Thymus (tissue), 11 donors: ENCODE measurements at regions not wholly inside any gene's neighbourhood (a gene's known extent, or its start where the extent isn't known, plus 50 kb on each side); places are given as distances from the start of the nearest gene placed in this dataset.

Experiments
- DNase-seq, 9 donors: peaks; one replicate each; pipeline ENCODE4 v3.0.0-alpha.2; 2013; ENCODE audit warnings: low spot score in 9 of 9, low read depth in 6 of 9, missing footprints in 1 of 9
- H3K27ac ChIP-seq, 2 donors: one replicate each; pipeline ENCODE4 v1.5.1; 2013; ENCODE audit warnings: control low read depth in 1 of 2, low read depth in 1 of 2, low read length in 1 of 2, mild to moderate bottlenecking in 1 of 2, moderate library complexity in 1 of 2
- H3K27me3 ChIP-seq, 2 donors: one replicate each; pipeline ENCODE4 v1.5.1; 2013; ENCODE audit warnings: low read length in 1 of 2; ENCODE audit not compliant: control insufficient read depth in 2 of 2, insufficient read depth in 1 of 2
- H3K36me3 ChIP-seq, 2 donors: one replicate each; pipeline ENCODE4 v1.5.1; 2013; ENCODE audit warnings: low read length in 1 of 2, mild to moderate bottlenecking in 1 of 2, moderate library complexity in 1 of 2; ENCODE audit not compliant: control insufficient read depth in 2 of 2, insufficient read depth in 2 of 2
- H3K4me1 ChIP-seq, 2 donors: one replicate each; pipeline ENCODE4 v1.5.1; 2013; ENCODE audit warnings: low read length in 2 of 2; ENCODE audit not compliant: control insufficient read depth in 2 of 2, insufficient read depth in 2 of 2
- H3K4me3 ChIP-seq, 2 donors: one replicate each; pipeline ENCODE4 v1.5.1; 2013; ENCODE audit warnings: low read length in 2 of 2, control low read depth in 1 of 2, mild to moderate bottlenecking in 1 of 2
- H3K9me3 ChIP-seq, 2 donors: one replicate each; pipeline ENCODE4 v1.5.1; 2013; ENCODE audit warnings: low read length in 1 of 2, mild to moderate bottlenecking in 1 of 2; ENCODE audit not compliant: control insufficient read depth in 2 of 2, insufficient read depth in 1 of 2
- WGBS: extraction: QIAGEN DNeasy Blood & Tissue Kit; methylation state at CpG from one replicate; pipeline ENCODE4 v1.1.7; 2013; 5-methylcytosine and 5-hydroxymethylcytosine counted together
- donor health status: healthy.

DNA sequence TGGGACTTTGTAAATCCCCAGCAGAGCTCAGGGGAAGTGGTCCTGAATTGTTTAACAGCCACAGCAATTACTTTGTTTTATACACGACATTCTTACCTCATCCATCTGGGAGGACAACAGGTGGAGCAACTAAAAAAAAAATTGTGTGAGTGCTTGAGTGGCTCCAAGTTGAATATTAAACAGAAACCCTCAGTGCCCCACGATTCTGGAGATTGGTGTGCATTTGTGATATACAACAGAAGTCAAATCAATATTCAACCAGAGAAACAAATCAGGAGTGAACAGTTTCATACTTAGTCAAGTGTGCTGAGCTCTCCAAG is 204.8 kb downstream of the HAPSTR1 start:
- Histone ChIP-seq H3K9me3 (no peaks in the 10 kb centered on the region), H3K27ac (no peak overlapping the region), H3K36me3 (no peaks in the 10 kb centered on the region), H3K4me3 (no peak overlapping the region), H3K27me3 (no peaks in the 10 kb centered on the region), H3K4me1 (no peaks in the 10 kb centered on the region)
- DNase-seq: no peak
- 46% methylated on average over 2 of the region's 2 CpGs for WGBS

DNA sequence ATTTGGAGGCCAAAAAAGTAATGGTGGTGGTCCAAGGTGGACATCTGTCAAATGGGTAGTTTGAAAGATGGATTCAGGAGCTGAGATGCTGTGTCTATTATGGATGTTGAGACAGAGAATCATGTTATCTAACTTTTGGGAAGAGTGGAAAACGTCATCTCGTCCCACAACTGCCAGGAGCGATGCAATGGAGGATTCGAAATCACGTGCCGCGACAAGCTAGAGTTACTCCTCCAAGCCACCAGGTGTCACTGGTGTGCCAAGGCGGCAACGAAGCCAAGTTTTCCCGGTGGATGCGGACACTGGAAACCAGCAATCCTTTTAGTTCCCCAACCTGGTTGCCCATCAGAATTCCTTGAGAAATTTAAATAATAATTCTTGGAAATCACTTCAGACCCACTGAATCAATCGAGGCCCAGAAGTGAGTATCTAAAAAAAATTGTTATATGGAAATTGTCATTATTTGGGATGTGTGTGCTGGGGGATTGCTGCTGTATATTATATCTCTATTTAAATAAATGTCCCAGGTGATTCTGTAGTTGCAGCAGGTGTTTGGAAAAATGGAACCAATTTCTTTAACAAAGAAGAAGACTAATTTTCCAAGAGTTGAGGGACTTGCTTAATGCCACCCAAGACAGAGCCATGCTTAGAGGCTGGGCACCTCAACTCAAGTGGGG is 206.1 kb downstream of the HAPSTR1 start:
- DNase-seq: no peak
- H3K27me3 ChIP-seq: no peaks in the 10 kb centered on the region

DNA sequence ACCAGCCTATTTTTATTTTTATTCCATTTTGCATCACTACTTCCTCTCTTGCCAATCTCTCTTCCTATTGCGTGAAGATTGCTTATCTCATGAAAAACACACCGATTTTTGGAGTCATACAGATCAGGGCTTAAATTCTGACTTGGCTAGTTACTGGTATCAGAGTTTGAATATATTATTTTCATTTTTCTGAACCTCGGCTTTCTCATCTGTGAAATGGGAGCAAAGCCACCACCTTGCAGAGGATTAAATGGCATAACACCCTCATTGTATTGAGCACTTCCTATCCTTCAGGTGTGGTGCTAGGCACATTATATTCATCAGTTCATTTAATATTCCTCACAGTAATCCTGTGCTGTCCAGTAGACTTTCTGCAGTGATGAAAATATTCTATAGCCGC is 208.8 kb downstream of the HAPSTR1 start:
- no peak overlapping the region for H3K27ac ChIP-seq
- H3K36me3 ChIP-seq: no peaks in the 10 kb centered on the region
- no peak overlapping the region for H3K4me3 ChIP-seq
- no peaks in the 10 kb centered on the region for H3K27me3 ChIP-seq
- no peaks in the 10 kb centered on the region for H3K4me1 ChIP-seq
- WGBS: 57% methylated on average over 4 of the region's 4 CpGs
- no peaks in the 10 kb centered on the region for H3K9me3 ChIP-seq
- DNase-seq: no peak

More for the DNA sequence above, 206.1 kb downstream of the HAPSTR1 start:
- H3K27ac ChIP-seq: no peak overlapping the region
- H3K36me3 ChIP-seq: no peaks in the 10 kb centered on the region
- no peaks in the 10 kb centered on the region for H3K9me3 ChIP-seq
- no peaks in the 10 kb centered on the region for H3K4me1 ChIP-seq
- 68% methylated on average over 12 of the region's 12 CpGs for WGBS
- no peak overlapping the region for H3K4me3 ChIP-seq

DNA sequence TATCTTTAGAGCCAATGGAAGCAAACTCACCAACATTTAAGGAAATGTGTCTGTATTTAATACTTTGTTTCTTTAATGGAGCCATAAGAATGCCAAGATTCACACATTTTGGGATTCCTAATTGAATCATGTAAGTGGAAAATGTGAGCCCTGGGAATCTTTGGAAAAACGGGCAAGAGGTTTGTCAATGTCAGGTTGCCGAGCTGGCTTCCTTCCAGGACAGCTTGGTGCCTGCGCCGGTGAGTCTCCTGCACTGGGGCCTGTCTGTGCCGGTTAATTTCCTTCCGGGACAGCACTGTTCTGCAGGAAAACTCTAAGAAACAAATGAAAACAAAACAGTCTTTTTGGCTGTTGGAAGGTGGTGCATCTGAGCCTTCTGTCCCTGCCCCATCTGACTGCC is 210.6 kb downstream of the HAPSTR1 start:
- Histone ChIP-seq H3K36me3 (no peaks in the 10 kb centered on the region), H3K27ac (no peak overlapping the region), H3K27me3 (no peaks in the 10 kb centered on the region), H3K4me1 (no peaks in the 10 kb centered on the region), H3K9me3 (no peaks in the 10 kb centered on the region), H3K4me3 (no peak overlapping the region)
- 81% methylated on average over 6 of the region's 6 CpGs for WGBS
- no peak for DNase-seq

DNA sequence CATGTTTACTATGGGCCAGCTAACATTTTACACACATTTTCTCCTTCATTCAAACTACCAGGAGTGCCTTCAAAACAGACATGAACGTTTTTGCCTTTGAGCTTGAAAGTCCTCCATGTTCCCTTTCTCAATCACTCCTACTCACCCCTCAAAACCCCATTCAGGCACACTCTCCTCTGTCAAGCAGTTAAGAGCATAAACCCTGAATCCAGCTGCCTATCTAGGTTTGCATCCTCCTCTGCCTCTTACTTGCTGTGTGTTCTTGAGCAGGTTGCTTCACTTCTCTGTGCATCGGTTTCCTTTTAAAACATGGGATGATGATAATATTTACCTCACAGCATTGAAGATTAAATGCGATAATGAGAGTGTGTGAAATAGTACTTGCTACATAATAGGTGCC is 215.3 kb downstream of the HAPSTR1 start:
- WGBS: 87% methylated on average over 3 of the region's 3 CpGs
- Histone ChIP-seq H3K4me1 (no peaks in the 10 kb centered on the region), H3K27ac (no peak overlapping the region), H3K4me3 (no peak overlapping the region), H3K9me3 (no peaks in the 10 kb centered on the region), H3K27me3 (no peaks in the 10 kb centered on the region), H3K36me3 (no peaks in the 10 kb centered on the region)
- no peak for DNase-seq

DNA sequence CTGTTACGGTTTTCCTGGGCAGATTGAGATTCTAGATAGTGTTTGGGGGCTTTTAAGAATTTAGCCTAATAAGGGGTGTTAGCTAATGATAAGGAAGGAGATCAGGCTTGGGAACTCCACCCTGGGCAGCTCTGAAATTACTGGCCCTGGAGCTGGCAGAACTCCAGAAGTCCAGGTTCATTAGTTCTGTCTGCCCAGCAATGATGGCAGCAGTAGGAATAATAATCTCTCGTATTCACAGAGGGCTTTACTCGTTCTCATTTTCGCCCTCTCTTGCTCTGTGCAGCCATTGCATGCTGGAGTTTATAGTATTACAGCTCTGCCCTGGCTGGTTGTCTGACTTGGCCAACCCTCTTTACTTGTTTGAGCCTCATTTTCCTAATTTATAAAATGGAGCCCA is 216.0 kb downstream of the HAPSTR1 start:
- H3K27me3 ChIP-seq: no peaks in the 10 kb centered on the region
- H3K9me3 ChIP-seq: no peaks in the 10 kb centered on the region
- H3K4me3 ChIP-seq: no peak overlapping the region
- WGBS: 55% methylated on average over 4 of the region's 4 CpGs
- H3K36me3 ChIP-seq: no peaks in the 10 kb centered on the region
- H3K4me1 ChIP-seq: no peaks in the 10 kb centered on the region
- no peak for DNase-seq
- H3K27ac ChIP-seq: no peak overlapping the region

DNA sequence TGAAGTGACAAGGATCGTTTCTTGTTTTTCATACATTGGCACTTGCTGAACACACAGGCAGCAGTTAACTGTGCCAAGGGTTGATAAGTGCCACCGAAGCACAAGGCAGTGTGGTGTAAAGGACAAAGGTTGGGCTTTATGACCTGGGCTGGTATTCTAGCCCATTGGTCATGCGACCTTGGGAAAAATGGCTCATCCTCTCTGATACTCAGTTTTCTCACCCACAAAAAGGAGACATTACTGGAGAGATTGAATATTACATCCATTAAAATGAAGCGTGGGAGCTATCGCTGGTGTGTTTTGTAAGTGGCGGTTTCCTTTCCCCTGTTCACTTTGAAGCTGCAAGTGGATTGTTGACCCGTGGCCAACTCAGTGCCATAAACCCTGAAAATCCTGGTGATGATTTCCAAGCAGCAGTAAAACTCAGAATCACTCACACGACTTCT is 216.9 kb downstream of the HAPSTR1 start:
- H3K36me3 ChIP-seq: no peaks in the 10 kb centered on the region
- no peak overlapping the region for H3K27ac ChIP-seq
- no peak overlapping the region for H3K4me3 ChIP-seq
- 75% methylated on average over 8 of the region's 8 CpGs for WGBS
- H3K9me3 ChIP-seq: no peaks in the 10 kb centered on the region
- DNase-seq: no peak
- H3K4me1 ChIP-seq: no peaks in the 10 kb centered on the region
- no peaks in the 10 kb centered on the region for H3K27me3 ChIP-seq

DNA sequence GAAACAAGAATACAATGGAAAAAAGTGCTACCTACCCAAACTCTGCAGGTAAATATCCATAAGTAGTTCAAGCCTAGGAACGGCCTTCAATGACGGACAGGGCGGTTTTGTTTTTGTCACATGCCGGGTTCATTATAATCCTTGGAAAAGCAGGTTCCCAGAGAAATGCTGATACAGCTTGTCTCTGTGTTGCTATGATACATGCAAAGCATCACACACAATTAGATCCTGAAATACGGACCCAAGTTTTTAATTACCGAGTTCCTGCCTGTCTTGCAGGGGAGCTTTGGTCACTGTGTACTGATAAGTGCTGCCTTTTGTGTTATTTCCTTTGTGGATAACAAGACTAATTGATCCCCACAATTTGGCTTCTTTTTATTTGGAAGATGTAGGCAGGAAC is 217.4 kb downstream of the HAPSTR1 start:
- no peaks in the 10 kb centered on the region for H3K27me3 ChIP-seq
- no peak overlapping the region for H3K27ac ChIP-seq
- no peak for DNase-seq
- WGBS: 78% methylated on average over 6 of the region's 6 CpGs
- H3K9me3 ChIP-seq: no peaks in the 10 kb centered on the region
- no peaks in the 10 kb centered on the region for H3K4me1 ChIP-seq
- H3K36me3 ChIP-seq: no peaks in the 10 kb centered on the region
- no peak overlapping the region for H3K4me3 ChIP-seq

DNA sequence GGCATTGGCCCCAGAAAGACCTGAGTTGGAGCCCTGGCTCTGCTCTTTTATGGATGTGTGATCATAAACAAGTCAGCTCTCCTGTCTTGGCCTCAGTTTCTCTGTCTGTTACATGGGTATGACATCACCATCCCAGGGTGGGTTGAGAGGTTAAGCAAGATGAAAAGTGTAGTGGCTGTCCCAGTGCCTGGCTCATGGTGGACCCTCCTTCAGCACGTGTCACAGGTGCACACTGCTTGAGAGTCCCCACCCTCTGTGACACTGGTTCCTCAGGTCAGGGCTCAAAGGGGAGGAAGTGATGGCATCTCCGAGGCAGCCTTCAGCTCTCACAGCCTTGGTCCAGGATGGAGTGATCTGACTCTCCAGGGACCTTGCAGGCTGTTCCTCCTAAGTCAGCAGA is 218.4 kb downstream of the HAPSTR1 start:
- DNase-seq: no peak
- no peak overlapping the region for H3K27ac ChIP-seq
- no peaks in the 10 kb centered on the region for H3K9me3 ChIP-seq
- 84% methylated on average over 2 of the region's 2 CpGs for WGBS
- H3K4me3 ChIP-seq: no peak overlapping the region
- H3K27me3 ChIP-seq: no peaks in the 10 kb centered on the region
- H3K36me3 ChIP-seq: no peaks in the 10 kb centered on the region
- no peaks in the 10 kb centered on the region for H3K4me1 ChIP-seq
